PC-9 (cell line): ENCODE measurements at regions not wholly inside any gene's neighbourhood (a gene's known extent, or its start where the extent isn't known, plus 50 kb on each side); places are given as distances from the start of the nearest gene placed in this dataset.

Experiments used
- BruUV-seq: library from RNA; stranded (reverse); fragments of 400-500 nt; replicated peaks from 2 replicates; lab custom pipeline; 2021; lab: Mats Ljungman, UMichigan
- CTCF ChIA-PET: fragments of 300-600 bp; sonication (Branson Sonifier 250); formaldehyde crosslinking; loops from one replicate; lab custom pipeline; 2022; ENCODE audit warnings: antibody characterized with exemption; lab: Charles Lee
- POLR2A ChIA-PET: fragments of 300-600 bp; sonication (Branson Sonifier 250); formaldehyde crosslinking; loops from one replicate; lab custom pipeline; 2022; ENCODE audit warnings: antibody characterized with exemption; ENCODE audit not compliant: unreplicated experiment; lab: Charles Lee
- DNase-seq, 2 experiments: peaks; one replicate each; pipeline versions ENCODE4 v3.0.0 to v3.0.0-alpha.2; 2015 to 2022; ENCODE audit warnings: mixed read lengths in 1 of 2
- H2AFZ ChIP-seq: fragments of 200-600 bp; sonication (generic); 2 replicates; pipeline ENCODE4 v1.8.1; 2017; ENCODE audit warnings: antibody characterized with exemption
- H3F3A ChIP-seq: fragments of 200-600 bp; sonication (generic); 2 replicates; pipeline ENCODE4 v1.8.1; 2017; ENCODE audit warnings: antibody characterized with exemption, mild to moderate bottlenecking, low read depth; ENCODE audit not compliant: insufficient read depth
- H3K27ac ChIP-seq: fragments of 200-600 bp; sonication (generic); 2 replicates; pipeline ENCODE4 v1.6.1; 2016; ENCODE audit warnings: mixed run types
- H3K27me3 ChIP-seq: fragments of 200-600 bp; sonication (generic); 2 replicates; pipeline ENCODE4 v1.6.1; 2016; ENCODE audit warnings: low read depth, mixed run types; ENCODE audit not compliant: insufficient read depth
- H3K36me3 ChIP-seq: fragments of 200-600 bp; sonication (generic); 2 replicates; pipeline ENCODE4 v1.6.1; 2016; ENCODE audit warnings: low read depth, mixed run types
- H3K4me1 ChIP-seq: fragments of 200-600 bp; sonication (generic); replicated peaks from 2 replicates; pipeline ENCODE4 v1.6.1; 2016; ENCODE audit warnings: mixed run types; ENCODE audit not compliant: insufficient read depth
- H3K4me2 ChIP-seq: fragments of 200-600 bp; sonication (generic); 2 replicates; pipeline ENCODE4 v1.6.1; 2017; ENCODE audit warnings: mixed run types
- H3K4me3 ChIP-seq: fragments of 200-600 bp; sonication (generic); 2 replicates; pipeline ENCODE4 v1.6.1; 2016; ENCODE audit warnings: mixed run types
- H3K79me2 ChIP-seq: fragments of 200-600 bp; sonication (generic); 2 replicates; pipeline ENCODE4 v1.6.1; 2017; ENCODE audit warnings: low read depth, mixed run types
- H3K9me2 ChIP-seq: fragments of 200-600 bp; sonication (generic); 2 replicates; pipeline ENCODE4 v1.8.1; 2017; ENCODE audit warnings: mild to moderate bottlenecking; ENCODE audit not compliant: insufficient read depth
- H3K9me3 ChIP-seq: fragments of 200-600 bp; sonication (generic); 2 replicates; pipeline ENCODE4 v1.8.1; 2016; ENCODE audit warnings: low read depth; ENCODE audit not compliant: insufficient read depth
- H4K20me1 ChIP-seq: fragments of 200-600 bp; sonication (generic); 2 replicates; pipeline ENCODE4 v1.8.1; 2017; ENCODE audit not compliant: insufficient read depth
- EZH2 ChIP-seq: fragments of 200-600 bp; sonication (generic); IDR thresholded peaks from 2 replicates; pipeline ENCODE4 v1.8.0; 2017; ENCODE audit warnings: antibody characterized with exemption, low read depth
- intact Hi-C: fragments of 100-400 bp; cut with micrococcal nuclease; formaldehyde crosslinking; loops from one replicate; pipeline ENCODE4 v1.10.0; 2022; ENCODE audit not compliant: unreplicated experiment
- TF ChIP-seq, protein P1 (sequence below): fragments of 200-600 bp; sonication (generic); conservative IDR thresholded peaks from 2 replicates; pipeline ENCODE4 v1.6.1; 2017; ENCODE audit warnings: mixed run types, antibody characterized with exemption, mild to moderate bottlenecking, moderate library complexity

DNA sequence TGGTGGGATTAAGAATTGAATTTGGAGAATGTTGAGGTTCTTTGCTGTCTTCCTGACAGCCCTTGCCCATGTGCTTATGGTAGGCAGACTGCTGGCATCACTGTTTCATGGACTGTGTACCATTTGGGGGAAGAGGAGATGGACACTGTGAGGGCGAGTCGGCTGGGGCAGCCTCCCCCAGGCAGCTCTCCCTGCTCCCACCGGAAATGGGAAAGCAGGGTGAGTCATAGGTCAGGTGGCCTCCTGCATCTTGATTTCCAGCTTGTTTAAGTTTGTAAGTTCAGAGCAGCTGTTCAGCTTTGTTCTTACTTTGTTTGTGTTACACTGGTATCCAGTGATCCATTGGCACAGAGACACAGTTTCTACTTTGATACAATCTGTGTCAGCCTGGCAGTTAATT lies 87.2 kb upstream of the CNIH3 start:
- Histone ChIP-seq H3K27me3 (no peaks in the 10 kb centered on the region), H4K20me1 (no peaks in the 10 kb centered on the region), H3K36me3 (no peaks in the 10 kb centered on the region), H3K79me2 (no peaks in the 10 kb centered on the region), H3K9me3 (peaks cover 10% of the 10 kb centered on the region; the same call in 1 of the 2 replicates), H3F3A (no peaks in the 10 kb centered on the region), H3K9me2 (no peaks in the 10 kb centered on the region), H3K4me3 (no peak overlapping the region), H3K27ac (no peak overlapping the region), H3K4me2 (0 out of 2 replicates have a peak overlapping the region, but pooled peaks have one; percentile 11), H3K4me1 (peaks cover 30% of the 10 kb centered on the region), H2AFZ (no peak overlapping the region)
- ChIA-PET CTCF (interaction anchor here (0.7 to 1.6 kb wide), 2 partner anchors 27 to 110 kb away, joined by 3 read pairs; no protein-coding TSS in a partner anchor), POLR2A (interaction anchor here (0.5 kb wide), 1 partner anchor 123 kb away, joined by 3 read pairs; no protein-coding TSS in a partner anchor)
- BruUV-seq, result no TSS peak
- no peak for TF ChIP-seq EZH2
- TF ChIP-seq, protein P1, sequence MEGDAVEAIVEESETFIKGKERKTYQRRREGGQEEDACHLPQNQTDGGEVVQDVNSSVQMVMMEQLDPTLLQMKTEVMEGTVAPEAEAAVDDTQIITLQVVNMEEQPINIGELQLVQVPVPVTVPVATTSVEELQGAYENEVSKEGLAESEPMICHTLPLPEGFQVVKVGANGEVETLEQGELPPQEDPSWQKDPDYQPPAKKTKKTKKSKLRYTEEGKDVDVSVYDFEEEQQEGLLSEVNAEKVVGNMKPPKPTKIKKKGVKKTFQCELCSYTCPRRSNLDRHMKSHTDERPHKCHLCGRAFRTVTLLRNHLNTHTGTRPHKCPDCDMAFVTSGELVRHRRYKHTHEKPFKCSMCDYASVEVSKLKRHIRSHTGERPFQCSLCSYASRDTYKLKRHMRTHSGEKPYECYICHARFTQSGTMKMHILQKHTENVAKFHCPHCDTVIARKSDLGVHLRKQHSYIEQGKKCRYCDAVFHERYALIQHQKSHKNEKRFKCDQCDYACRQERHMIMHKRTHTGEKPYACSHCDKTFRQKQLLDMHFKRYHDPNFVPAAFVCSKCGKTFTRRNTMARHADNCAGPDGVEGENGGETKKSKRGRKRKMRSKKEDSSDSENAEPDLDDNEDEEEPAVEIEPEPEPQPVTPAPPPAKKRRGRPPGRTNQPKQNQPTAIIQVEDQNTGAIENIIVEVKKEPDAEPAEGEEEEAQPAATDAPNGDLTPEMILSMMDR, result no peak
- intact Hi-C loops, result no loop called here
- DNase-seq, result peak in 1 of 2 experiments; percentile 25

DNA sequence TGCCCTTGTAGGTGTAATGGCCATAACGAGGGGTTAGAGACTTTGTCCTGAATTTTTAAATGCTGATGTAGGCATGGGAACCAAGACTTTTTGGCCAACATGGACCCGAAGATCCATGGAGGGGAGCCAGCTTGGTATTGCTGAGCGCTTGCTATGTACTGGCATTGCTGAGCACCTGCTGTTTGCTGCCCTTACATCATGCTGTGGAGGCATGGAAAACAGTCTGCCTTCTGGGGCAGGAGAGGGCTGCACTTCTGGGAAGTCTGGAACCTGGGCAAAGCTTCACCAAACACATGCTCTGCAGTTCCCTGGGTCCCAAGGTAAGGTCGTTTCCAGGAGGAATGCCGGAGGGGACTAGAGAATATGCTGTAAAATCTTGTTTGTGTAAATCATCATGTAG lies 86.3 kb upstream of the CNIH3 start:
- Histone ChIP-seq H3K4me1 (peaks cover 22% of the 10 kb centered on the region), H4K20me1 (no peaks in the 10 kb centered on the region), H3K9me3 (peaks cover 10% of the 10 kb centered on the region; the same call in 1 of the 2 replicates), H3K27ac (no peak overlapping the region), H3K9me2 (no peaks in the 10 kb centered on the region), H3F3A (no peaks in the 10 kb centered on the region), H3K79me2 (no peaks in the 10 kb centered on the region), H3K4me2 (no peak overlapping the region), H3K27me3 (no peaks in the 10 kb centered on the region), H2AFZ (no peak overlapping the region), H3K4me3 (no peak overlapping the region), H3K36me3 (no peaks in the 10 kb centered on the region)
- ChIA-PET CTCF (no interaction called here), POLR2A (no interaction called here)
- DNase-seq, result no peak
- BruUV-seq, result no TSS peak
- intact Hi-C loops, result no loop called here
- no peak for TF ChIP-seq EZH2

DNA sequence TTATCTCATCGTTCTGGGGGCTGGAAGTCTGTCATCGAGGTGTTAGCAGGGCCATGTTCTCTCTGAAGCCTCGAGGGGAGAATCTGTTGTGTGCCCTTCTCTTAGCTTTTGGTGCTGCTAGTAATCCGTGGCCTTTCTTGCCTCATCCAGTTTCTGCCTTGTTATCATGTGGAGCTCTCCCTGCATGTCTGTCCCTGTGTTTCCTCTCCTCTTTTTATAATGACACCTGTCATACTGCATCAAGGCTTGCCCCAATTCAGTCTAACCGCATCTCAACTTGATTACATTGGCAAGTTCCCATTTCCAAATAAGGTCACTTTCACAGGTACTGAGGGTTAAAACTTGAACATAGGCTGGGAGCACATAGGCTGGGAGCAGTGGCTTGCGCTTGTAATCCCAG lies 82.6 kb upstream of the CNIH3 start:
- ChIA-PET POLR2A (interaction anchor here (0.7 kb wide), 1 partner anchor 104 kb away, joined by 4 read pairs; no protein-coding TSS in a partner anchor), CTCF (no interaction called here)
- Histone ChIP-seq H3K27me3 (no peaks in the 10 kb centered on the region), H3K36me3 (no peaks in the 10 kb centered on the region), H2AFZ (no peak overlapping the region), H4K20me1 (no peaks in the 10 kb centered on the region), H3K4me1 (peaks cover 9% of the 10 kb centered on the region; the same call in 1 of the 2 replicates), H3K4me2 (no peak overlapping the region), H3K4me3 (no peak overlapping the region), H3K79me2 (no peaks in the 10 kb centered on the region), H3K9me3 (peaks cover 7% of the 10 kb centered on the region; the same call in 1 of the 2 replicates), H3K27ac (no peak overlapping the region), H3F3A (no peaks in the 10 kb centered on the region), H3K9me2 (no peaks in the 10 kb centered on the region)
- TF ChIP-seq EZH2, result no peak
- TF ChIP-seq, protein P1, result no peak
- intact Hi-C loops, result no loop called here
- no peak for DNase-seq
- no TSS peak for BruUV-seq

DNA sequence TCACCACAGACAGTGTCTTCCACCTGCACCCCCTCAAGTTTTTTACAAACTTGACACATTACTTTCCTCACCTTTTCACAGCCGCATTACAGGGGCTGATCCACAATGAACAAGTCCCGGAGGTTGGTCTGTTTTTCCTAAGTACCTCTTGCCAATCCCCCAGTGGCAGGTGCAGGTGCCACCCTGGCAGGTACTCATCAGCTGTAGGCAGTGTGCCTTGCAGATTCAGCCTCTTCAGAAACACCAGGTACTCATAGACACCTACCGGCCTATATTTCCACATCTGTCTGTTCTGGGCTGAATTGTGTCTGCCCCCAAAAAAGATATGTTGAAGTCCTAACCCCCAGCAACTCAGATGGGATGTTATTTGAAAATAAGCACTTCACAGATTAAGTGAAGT lies 81.4 kb upstream of the CNIH3 start:
- Histone ChIP-seq H3K79me2 (no peaks in the 10 kb centered on the region), H3K4me1 (no peaks in the 10 kb centered on the region), H3K27me3 (no peaks in the 10 kb centered on the region), H3K4me3 (no peak overlapping the region), H3K36me3 (no peaks in the 10 kb centered on the region), H3K9me3 (peaks cover 7% of the 10 kb centered on the region; the same call in 1 of the 2 replicates), H3K9me2 (no peaks in the 10 kb centered on the region), H4K20me1 (no peaks in the 10 kb centered on the region), H2AFZ (0 out of 2 replicates have a peak overlapping the region, but pooled peaks have one; percentile 8), H3K4me2 (no peak overlapping the region), H3K27ac (no peak overlapping the region), H3F3A (no peaks in the 10 kb centered on the region)
- CTCF ChIA-PET, result no interaction called here
- intact Hi-C loops, result no loop called here
- BruUV-seq, result no TSS peak
- DNase-seq, result no peak
- POLR2A ChIA-PET, result no interaction called here
- TF ChIP-seq EZH2, result no peak
- TF ChIP-seq, protein P1, result no peak
